ENCODE measurements at regions not wholly inside any gene's neighbourhood (a gene's known extent, or its start where the extent isn't known, plus 50 kb on each side); places are given as distances from the start of the nearest gene placed in this dataset.

- H3K27me3 ChIP-seq (ENCODE audit: insufficient read depth, low read depth), result no peaks in the 10 kb centered on the region
- H3K4me2 ChIP-seq, result no peak overlapping the region
- no peaks in the 10 kb centered on the region for H3K4me1 ChIP-seq (replicated peaks; ENCODE audit: insufficient read depth)
- H3K4me3 ChIP-seq, result no peak overlapping the region
- POLR2A ChIA-PET (ENCODE audit: unreplicated experiment), result no interaction called here
- H3F3A ChIP-seq (ENCODE audit: insufficient read depth, low read depth), result no peaks in the 10 kb centered on the region
- intact Hi-C loops (cut with micrococcal nuclease; ENCODE audit: unreplicated experiment), result no loop called here
- H3K9me2 ChIP-seq (ENCODE audit: insufficient read depth), result no peaks in the 10 kb centered on the region
- H3K9me3 ChIP-seq (ENCODE audit: insufficient read depth, low read depth), result no peaks in the 10 kb centered on the region
- DNase-seq, result no peak
- no peak overlapping the region for H3K27ac ChIP-seq
- CTCF ChIA-PET, result no interaction called here
- H3K36me3 ChIP-seq (ENCODE audit: low read depth), result no peaks in the 10 kb centered on the region
- H4K20me1 ChIP-seq (ENCODE audit: insufficient read depth), result no peaks in the 10 kb centered on the region
- H2AFZ ChIP-seq, result no peak overlapping the region
- BruUV-seq (replicated peaks), result no TSS peak
- H3K79me2 ChIP-seq (ENCODE audit: low read depth), result no peaks in the 10 kb centered on the region
- no peak for TF ChIP-seq EZH2 (IDR thresholded peaks at IDR 0.05; ENCODE audit: low read depth)
- TF ChIP-seq, protein P1, sequence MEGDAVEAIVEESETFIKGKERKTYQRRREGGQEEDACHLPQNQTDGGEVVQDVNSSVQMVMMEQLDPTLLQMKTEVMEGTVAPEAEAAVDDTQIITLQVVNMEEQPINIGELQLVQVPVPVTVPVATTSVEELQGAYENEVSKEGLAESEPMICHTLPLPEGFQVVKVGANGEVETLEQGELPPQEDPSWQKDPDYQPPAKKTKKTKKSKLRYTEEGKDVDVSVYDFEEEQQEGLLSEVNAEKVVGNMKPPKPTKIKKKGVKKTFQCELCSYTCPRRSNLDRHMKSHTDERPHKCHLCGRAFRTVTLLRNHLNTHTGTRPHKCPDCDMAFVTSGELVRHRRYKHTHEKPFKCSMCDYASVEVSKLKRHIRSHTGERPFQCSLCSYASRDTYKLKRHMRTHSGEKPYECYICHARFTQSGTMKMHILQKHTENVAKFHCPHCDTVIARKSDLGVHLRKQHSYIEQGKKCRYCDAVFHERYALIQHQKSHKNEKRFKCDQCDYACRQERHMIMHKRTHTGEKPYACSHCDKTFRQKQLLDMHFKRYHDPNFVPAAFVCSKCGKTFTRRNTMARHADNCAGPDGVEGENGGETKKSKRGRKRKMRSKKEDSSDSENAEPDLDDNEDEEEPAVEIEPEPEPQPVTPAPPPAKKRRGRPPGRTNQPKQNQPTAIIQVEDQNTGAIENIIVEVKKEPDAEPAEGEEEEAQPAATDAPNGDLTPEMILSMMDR (conservative IDR thresholded peaks at IDR 0.05), result no peak
These were observed 663.5 kb upstream of the GOT2 start for GRCh38 chr16:59397638-59398037.

DNA sequence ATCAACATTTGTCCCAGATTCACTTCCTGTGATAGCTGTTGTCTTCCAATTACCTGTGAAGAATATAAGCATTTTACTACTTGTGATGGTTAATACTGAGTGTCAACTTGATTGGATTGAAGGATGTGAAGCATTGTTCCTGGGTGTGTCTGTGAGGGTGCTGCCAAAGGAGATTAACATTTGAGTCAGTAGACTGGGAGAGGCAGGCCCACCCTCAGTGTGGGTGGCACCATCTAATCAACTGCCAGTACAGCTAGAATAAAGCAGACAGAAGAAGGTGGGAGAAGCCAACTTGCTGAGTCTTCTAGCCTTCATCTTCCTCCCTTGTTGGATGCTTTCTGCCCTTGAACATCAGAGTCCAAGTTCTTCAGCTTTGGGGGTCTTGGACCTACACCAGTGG is 660.4 kb upstream of the GOT2 start:
- Histone ChIP-seq H3K4me3 (no peak overlapping the region), H4K20me1 (ENCODE audit: insufficient read depth) (no peaks in the 10 kb centered on the region)

DNA sequence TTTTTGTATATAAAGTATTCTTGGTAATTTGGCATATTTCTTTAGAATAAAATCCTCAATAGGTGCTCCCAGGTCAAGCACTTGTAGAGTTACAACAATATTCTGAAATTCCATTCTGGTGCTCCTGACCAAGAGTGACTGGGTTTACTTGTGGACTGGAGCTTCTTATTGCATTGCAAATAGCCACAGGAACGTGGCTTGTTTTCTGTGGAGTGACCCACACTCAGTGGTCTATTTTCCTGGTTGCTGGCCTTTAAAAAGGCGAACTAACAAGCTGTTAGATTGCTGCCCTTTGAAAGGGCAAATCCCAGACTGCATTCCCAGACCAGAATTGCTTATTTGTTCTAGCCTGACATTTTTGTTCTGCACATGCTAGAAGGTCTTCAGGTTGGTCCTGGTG is 658.8 kb upstream of the GOT2 start:
- no peak overlapping the region for H3K4me2 ChIP-seq
- ChIA-PET CTCF (no interaction called here), POLR2A (ENCODE audit: unreplicated experiment) (no interaction called here)
- no peaks in the 10 kb centered on the region for H3K36me3 ChIP-seq (ENCODE audit: low read depth)
- no peak overlapping the region for H2AFZ ChIP-seq
- no peak overlapping the region for H3K4me3 ChIP-seq
- no peaks in the 10 kb centered on the region for H3F3A ChIP-seq (ENCODE audit: insufficient read depth, low read depth)
- intact Hi-C loops (cut with micrococcal nuclease; ENCODE audit: unreplicated experiment), result loop anchor here (5.0 kb wide), 1 partner anchor 119 kb away; no protein-coding TSS in a partner anchor
- no peaks in the 10 kb centered on the region for H3K27me3 ChIP-seq (ENCODE audit: insufficient read depth, low read depth)
- no peaks in the 10 kb centered on the region for H3K9me2 ChIP-seq (ENCODE audit: insufficient read depth)
- H3K27ac ChIP-seq, result no peak overlapping the region
- TF ChIP-seq, protein P1 (conservative IDR thresholded peaks at IDR 0.05), result no peak
- TF ChIP-seq EZH2 (IDR thresholded peaks at IDR 0.05; ENCODE audit: low read depth), result no peak
- BruUV-seq (replicated peaks), result no TSS peak
- H3K9me3 ChIP-seq (ENCODE audit: insufficient read depth, low read depth), result no peaks in the 10 kb centered on the region
- no peaks in the 10 kb centered on the region for H3K79me2 ChIP-seq (ENCODE audit: low read depth)
- DNase-seq, result no peak
- H4K20me1 ChIP-seq (ENCODE audit: insufficient read depth), result no peaks in the 10 kb centered on the region
- H3K4me1 ChIP-seq (replicated peaks; ENCODE audit: insufficient read depth), result no peaks in the 10 kb centered on the region

More for the DNA sequence above, 660.4 kb upstream of the GOT2 start:
- TF ChIP-seq, protein P1 (conservative IDR thresholded peaks at IDR 0.05), result no peak
- no peak for TF ChIP-seq EZH2 (IDR thresholded peaks at IDR 0.05; ENCODE audit: low read depth)
- Histone ChIP-seq H3F3A (ENCODE audit: insufficient read depth, low read depth) (no peaks in the 10 kb centered on the region), H3K9me2 (ENCODE audit: insufficient read depth) (no peaks in the 10 kb centered on the region), H3K9me3 (ENCODE audit: insufficient read depth, low read depth) (no peaks in the 10 kb centered on the region), H3K79me2 (ENCODE audit: low read depth) (no peaks in the 10 kb centered on the region), H3K4me1 (replicated peaks; ENCODE audit: insufficient read depth) (no peaks in the 10 kb centered on the region), H3K27me3 (ENCODE audit: insufficient read depth, low read depth) (no peaks in the 10 kb centered on the region), H3K4me2 (no peak overlapping the region), H3K36me3 (ENCODE audit: low read depth) (no peaks in the 10 kb centered on the region), H3K27ac (no peak overlapping the region), H2AFZ (no peak overlapping the region)
- intact Hi-C loops (cut with micrococcal nuclease; ENCODE audit: unreplicated experiment), result loop anchor here (5.0 kb wide), 1 partner anchor 118 kb away; no protein-coding TSS in a partner anchor
- POLR2A ChIA-PET (ENCODE audit: unreplicated experiment), result no interaction called here
- no peak for DNase-seq
- BruUV-seq (replicated peaks), result no TSS peak
- CTCF ChIA-PET, result no interaction called here

All from PC-9 (cell line).